ENCODE measurements at regions not wholly inside any gene's neighbourhood (a gene's known extent, or its start where the extent isn't known, plus 50 kb on each side); places are given as distances from the start of the nearest gene placed in this dataset.
A peak's percentile ranks its signal among the peaks of the same experiment; 100 is the strongest.

DNA sequence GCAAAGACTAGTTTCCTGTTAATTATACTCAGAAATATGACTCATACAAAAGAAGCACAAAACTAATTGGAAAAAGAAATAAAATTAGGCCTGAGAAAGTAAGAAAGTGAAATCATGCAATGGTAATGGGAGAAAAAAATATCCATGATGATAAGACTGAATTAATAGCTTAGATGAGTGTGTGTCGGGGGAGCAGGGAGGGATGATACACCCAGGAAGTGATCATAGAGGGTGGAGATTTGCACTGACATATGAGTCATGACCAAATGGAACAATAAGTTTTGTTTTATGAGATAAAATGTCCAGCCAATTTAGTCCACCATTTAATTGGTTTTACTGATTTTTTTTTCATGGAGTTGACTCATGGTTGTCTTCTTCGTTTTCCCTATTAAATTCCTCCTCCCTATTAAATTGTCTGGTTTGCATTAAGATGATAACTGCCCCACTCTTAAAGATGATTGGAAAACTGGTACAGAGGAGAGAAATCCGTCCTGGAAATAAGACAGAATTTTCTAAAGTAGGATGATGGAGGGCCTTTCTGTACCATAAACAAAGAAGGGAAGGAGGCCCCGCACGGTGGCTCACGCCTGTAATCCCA, 111.7 kb upstream of the KCNJ6 start:
- DNase-seq: peak; percentile 67
- no peaks in the 10 kb centered on the region for H3K36me3 Mint-ChIP-seq (ENCODE audit: low read depth)
- H3K27me3 Mint-ChIP-seq (ENCODE audit: insufficient read depth): peaks cover 19% of the 10 kb centered on the region
- H3K4me3 Mint-ChIP-seq: no peak overlapping the region
- TF ChIP-seq CTCF (IDR thresholded peaks at IDR 0.05): no peak
- no peak overlapping the region for H3K27ac Mint-ChIP-seq
- H3K9me3 Mint-ChIP-seq: no peaks in the 10 kb centered on the region
- H3K4me1 Mint-ChIP-seq (ENCODE audit: low read depth): peaks cover 10% of the 10 kb centered on the region

DNA sequence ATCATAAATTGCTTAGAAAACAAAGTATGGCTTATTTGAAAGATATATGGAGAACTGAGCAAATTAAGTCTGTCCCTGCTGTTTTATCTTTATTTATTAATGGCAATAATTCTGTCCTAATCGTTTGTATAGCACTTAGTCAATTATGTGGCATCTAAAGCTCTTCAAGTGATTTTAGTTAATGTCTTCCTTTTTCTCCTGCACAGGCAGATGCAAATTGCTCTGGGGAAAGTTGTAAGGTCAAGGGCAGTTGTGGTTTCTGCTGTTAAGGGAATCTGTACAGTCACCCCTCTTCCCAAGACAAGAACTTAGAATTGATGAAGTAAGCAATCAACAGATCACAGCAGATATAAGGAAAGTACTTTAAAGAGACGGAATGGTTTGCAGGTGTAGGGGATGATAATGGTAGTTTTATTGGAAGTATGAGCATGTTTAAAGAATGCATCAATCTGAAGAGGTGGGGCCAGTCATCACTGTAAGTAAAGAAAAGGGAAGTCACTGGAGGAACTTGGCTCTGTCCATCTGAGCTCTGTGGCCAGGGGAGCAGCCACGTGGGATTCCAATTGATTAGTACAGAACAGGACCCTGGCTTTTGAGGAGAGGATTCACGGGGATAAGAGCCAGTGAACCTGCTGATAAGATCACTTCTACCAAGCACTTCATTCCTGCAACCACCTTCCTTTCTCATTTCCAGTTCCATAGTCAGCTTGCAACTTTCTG, 116.0 kb upstream of the KCNJ6 start:
- H3K27me3 Mint-ChIP-seq (ENCODE audit: insufficient read depth): peaks cover 9% of the 10 kb centered on the region
- H3K27ac Mint-ChIP-seq: no peak overlapping the region
- H3K4me1 Mint-ChIP-seq (ENCODE audit: low read depth): peaks cover 10% of the 10 kb centered on the region
- no peaks in the 10 kb centered on the region for H3K9me3 Mint-ChIP-seq
- DNase-seq: no peak
- H3K36me3 Mint-ChIP-seq (ENCODE audit: low read depth): no peaks in the 10 kb centered on the region
- H3K4me3 Mint-ChIP-seq: no peak overlapping the region
- no peak for TF ChIP-seq CTCF (IDR thresholded peaks at IDR 0.05)

DNA sequence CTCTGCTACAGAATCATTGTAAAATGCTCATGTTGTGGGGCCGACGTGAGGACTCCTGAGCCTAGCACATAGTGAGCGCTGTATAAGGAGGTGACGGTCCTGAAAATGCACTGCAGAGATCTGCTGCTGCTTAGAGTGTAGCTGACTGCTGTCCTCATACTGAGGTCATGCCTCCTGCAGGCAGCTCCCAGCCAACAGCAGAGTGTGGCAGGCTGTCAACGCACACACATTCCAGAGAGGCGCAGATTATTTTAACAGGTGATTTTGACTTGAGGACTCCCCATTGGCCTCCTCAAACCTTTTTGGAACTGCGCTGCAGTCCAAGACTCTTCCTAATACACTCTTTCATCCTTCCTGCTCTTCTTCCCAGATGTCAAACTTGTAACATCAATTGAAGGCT, 119.8 kb upstream of the KCNJ6 start:
- H3K27ac Mint-ChIP-seq: no peak overlapping the region
- H3K27me3 Mint-ChIP-seq (ENCODE audit: insufficient read depth): peaks cover 6% of the 10 kb centered on the region
- no peak for TF ChIP-seq CTCF (IDR thresholded peaks at IDR 0.05)
- no peaks in the 10 kb centered on the region; the same call in 1 of the 2 replicates for H3K4me1 Mint-ChIP-seq (ENCODE audit: low read depth)
- no peak overlapping the region for H3K4me3 Mint-ChIP-seq
- no peaks in the 10 kb centered on the region for H3K9me3 Mint-ChIP-seq
- H3K36me3 Mint-ChIP-seq (ENCODE audit: low read depth): no peaks in the 10 kb centered on the region
- DNase-seq: no peak

DNA sequence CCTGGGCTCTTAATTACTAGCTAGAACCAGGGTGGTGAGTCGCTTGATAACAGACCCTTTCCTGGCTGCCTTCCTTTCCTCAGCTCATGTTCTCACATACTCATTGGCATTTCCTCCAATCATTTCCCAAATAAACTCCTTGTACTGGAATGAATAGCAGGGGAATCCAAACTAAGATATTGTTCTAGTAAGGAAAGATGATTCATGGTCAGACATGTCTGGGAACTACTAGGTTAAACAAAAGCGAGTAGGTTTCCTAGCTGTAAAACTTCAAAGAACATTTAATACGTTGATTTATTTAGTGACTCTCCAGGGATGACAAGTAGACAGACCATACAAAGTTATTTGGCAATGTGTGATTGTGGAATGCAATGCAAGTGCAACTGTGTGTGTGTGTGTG, 121.2 kb upstream of the KCNJ6 start:
- Mint-ChIP-seq H3K27ac (no peak overlapping the region), H3K27me3 (ENCODE audit: insufficient read depth) (peaks cover 13% of the 10 kb centered on the region), H3K4me3 (no peak overlapping the region), H3K36me3 (ENCODE audit: low read depth) (no peaks in the 10 kb centered on the region), H3K4me1 (ENCODE audit: low read depth) (no peaks in the 10 kb centered on the region; the same call in 1 of the 2 replicates), H3K9me3 (no peaks in the 10 kb centered on the region)
- no peak for DNase-seq
- TF ChIP-seq CTCF (IDR thresholded peaks at IDR 0.05): no peak

DNA sequence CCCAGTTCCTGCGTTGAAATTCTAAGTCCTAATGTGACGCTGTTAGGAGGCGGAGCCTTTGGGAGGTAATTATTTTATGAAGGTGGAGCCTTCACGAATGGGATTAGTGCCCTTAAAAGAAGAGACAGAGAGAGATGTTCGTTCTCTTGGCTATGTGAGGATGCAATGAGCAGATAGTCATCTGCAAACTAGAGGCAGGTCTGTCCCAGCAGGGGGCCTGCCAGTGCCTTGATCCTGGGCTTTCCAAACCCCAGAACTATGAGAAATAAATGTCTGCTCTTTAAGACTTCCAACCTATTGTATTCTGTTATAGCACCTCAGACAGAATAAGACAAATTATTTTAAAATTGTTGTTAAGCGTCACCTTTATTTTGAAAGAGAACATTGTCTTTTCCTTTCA, 123.1 kb upstream of the KCNJ6 start:
- DNase-seq: no peak
- Mint-ChIP-seq H3K36me3 (ENCODE audit: low read depth) (no peaks in the 10 kb centered on the region), H3K9me3 (no peaks in the 10 kb centered on the region), H3K4me1 (ENCODE audit: low read depth) (no peaks in the 10 kb centered on the region; the same call in 1 of the 2 replicates), H3K4me3 (no peak overlapping the region), H3K27ac (no peak overlapping the region), H3K27me3 (ENCODE audit: insufficient read depth) (peaks cover 19% of the 10 kb centered on the region)
- no peak for TF ChIP-seq CTCF (IDR thresholded peaks at IDR 0.05)
